H1 (cell line): ENCODE measurements at regions not wholly inside any gene's neighbourhood (a gene's known extent, or its start where the extent isn't known, plus 50 kb on each side); places are given as distances from the start of the nearest gene placed in this dataset.
A peak's percentile ranks its signal among the peaks of the same experiment; 100 is the strongest.

Source experiments
- CTCF ChIA-PET: fragments of 300-600 bp; sonication (Branson Sonifier 250); formaldehyde crosslinking; loops from one replicate; lab custom pipeline; 2021; ENCODE audit not compliant: partially characterized antibody; lab: Charles Lee
- POLR2A ChIA-PET: fragments of 300-600 bp; sonication (Branson Sonifier 250); formaldehyde crosslinking; loops from one replicate; lab custom pipeline; 2021; ENCODE audit warnings: inconsistent platforms; ENCODE audit not compliant: partially characterized antibody; lab: Charles Lee
- DNase-seq, 2 experiments: peaks; one replicate each; pipeline versions ENCODE4 v3.0.0 to v3.0.0-alpha.2; 2010 to 2022; ENCODE audit warnings: low spot score in 2 of 2, low read depth in 1 of 2, mixed read lengths in 1 of 2
- FAIRE-seq: peaks from 2 replicates; lab custom pipeline; 2011; peaks lifted over from hg19 to GRCh38; lab: Jason Lieb, UNC
- H2AFZ ChIP-seq: 2 replicates; pipeline ENCODE4 v1.8.1; 2012; ENCODE audit warnings: low read length, inconsistent platforms
- H2AK5ac ChIP-seq: 2 replicates; pipeline ENCODE4 v1.6.1; 2013; ENCODE audit warnings: low read depth, low read length
- H2BK120ac ChIP-seq: replicated peaks from 2 replicates; pipeline ENCODE3; 2013; ENCODE audit warnings: low read depth, low read length, inconsistent platforms
- H2BK12ac ChIP-seq: 2 replicates; pipeline ENCODE4 v1.6.1; 2013; ENCODE audit warnings: low read depth, low read length
- H2BK15ac ChIP-seq: 2 replicates; pipeline ENCODE4 v1.6.1; 2013; ENCODE audit warnings: low read length
- H2BK20ac ChIP-seq: 2 replicates; pipeline ENCODE4 v1.6.1; 2013; ENCODE audit warnings: low read length
- H2BK5ac ChIP-seq: 2 replicates; pipeline ENCODE4 v1.6.1; 2013; ENCODE audit warnings: low read depth, low read length
- H3K14ac ChIP-seq: 2 replicates; pipeline ENCODE4 v1.6.1; 2013; ENCODE audit warnings: inconsistent platforms; ENCODE audit not compliant: insufficient read length
- H3K18ac ChIP-seq: 2 replicates; pipeline ENCODE4 v1.6.1; 2013; ENCODE audit warnings: low read length; ENCODE audit errors: extremely low read depth
- H3K23ac ChIP-seq: 2 replicates; pipeline ENCODE4 v1.6.1; 2013; ENCODE audit warnings: inconsistent platforms; ENCODE audit not compliant: insufficient read length
- H3K23me2 ChIP-seq: 2 replicates; pipeline ENCODE4 v1.6.1; 2013; ENCODE audit warnings: low read depth, low read length
- H3K27ac ChIP-seq: 2 replicates; pipeline ENCODE4 v1.6.1; 2011; ENCODE audit warnings: low read depth, low read length, inconsistent platforms
- H3K27me3 ChIP-seq, 4 experiments: replicated peaks in 1 of 4; 1 replicate in 1 of 4; 2 replicates in 3 of 4; pipeline versions ENCODE4 v1.6.1 to v1.8.1; 2011 to 2013; ENCODE audit warnings: low read length in 3 of 4, mild to moderate bottlenecking in 3 of 4, inconsistent platforms in 2 of 4, mixed read lengths in 2 of 4, moderate library complexity in 1 of 4; ENCODE audit not compliant: control insufficient read depth in 3 of 4, insufficient read depth in 3 of 4; ENCODE audit errors: extremely low read depth in 1 of 4
- H3K36me3 ChIP-seq, 4 experiments: 2 replicates each; pipeline versions ENCODE4 v1.6.1 to v1.8.1; 2011 to 2013; ENCODE audit warnings: mild to moderate bottlenecking in 4 of 4, low read length in 3 of 4, moderate library complexity in 2 of 4, control low read depth in 1 of 4, inconsistent platforms in 1 of 4; ENCODE audit not compliant: insufficient read depth in 4 of 4, control insufficient read depth in 2 of 4
- H3K4ac ChIP-seq: replicated peaks from 2 replicates; pipeline ENCODE3; 2013; ENCODE audit warnings: low read length, low read depth, mixed read lengths, inconsistent platforms; ENCODE audit not compliant: insufficient read length
- H3K4me1 ChIP-seq, 4 experiments: replicated peaks in 1 of 4; 1 replicate in 1 of 4; 2 replicates in 3 of 4; pipeline versions ENCODE4 v1.6.1 to v1.8.1; 2011 to 2013; ENCODE audit warnings: low read length in 3 of 4, inconsistent platforms in 2 of 4, mixed read lengths in 1 of 4; ENCODE audit not compliant: insufficient read depth in 4 of 4, control insufficient read depth in 3 of 4
- H3K4me2 ChIP-seq, 2 experiments: 2 replicates each; pipeline versions ENCODE4 v1.6.1 to v1.8.1; 2011 to 2013; ENCODE audit warnings: low read depth in 2 of 2, low read length in 2 of 2, control low read depth in 1 of 2, inconsistent platforms in 1 of 2, mild to moderate bottlenecking in 1 of 2; ENCODE audit not compliant: insufficient read depth in 1 of 2
- H3K4me3 ChIP-seq, 4 experiments: fragments of 200-600, 300-600 bp in 1 of 4; sonication (generic), shearing (Covaris generic), sonication (Bioruptor Twin) in 1 of 4; 2 replicates each; pipeline versions ENCODE4 v1.5.1 to v1.8.1; 2011 to 2016; ENCODE audit warnings: low read length in 4 of 4, low read depth in 3 of 4, control low read depth in 2 of 4, inconsistent platforms in 2 of 4, mild to moderate bottlenecking in 2 of 4, mixed read lengths in 1 of 4, moderate library complexity in 1 of 4; ENCODE audit not compliant: insufficient read depth in 2 of 4; ENCODE audit errors: extremely low read depth in 1 of 4
- H3K56ac ChIP-seq: replicated peaks from 2 replicates; pipeline ENCODE3; 2013; ENCODE audit warnings: low read depth, mild to moderate bottlenecking, mixed read lengths, low read length, inconsistent platforms; ENCODE audit not compliant: insufficient read length
- H3K79me1 ChIP-seq: 2 replicates; pipeline ENCODE4 v1.6.1; 2013; ENCODE audit warnings: low read depth, low read length, control low read depth
- H3K79me2 ChIP-seq, 2 experiments: 2 replicates each; pipeline versions ENCODE4 v1.6.1 to v1.8.1; 2012 to 2013; ENCODE audit warnings: low read length in 2 of 2, mild to moderate bottlenecking in 2 of 2, inconsistent platforms in 1 of 2; ENCODE audit not compliant: insufficient read depth in 2 of 2, control insufficient read depth in 1 of 2
- H3K9ac ChIP-seq, 4 experiments: replicated peaks in 1 of 4; 1 replicate in 1 of 4; 2 replicates in 3 of 4; pipeline versions ENCODE4 v1.6.1 to v1.8.1; 2011 to 2013; ENCODE audit warnings: low read depth in 3 of 4, low read length in 3 of 4, control low read depth in 2 of 4, mild to moderate bottlenecking in 2 of 4, moderate library complexity in 2 of 4, inconsistent platforms in 1 of 4; ENCODE audit errors: extremely low read depth in 1 of 4
- H3K9me3 ChIP-seq, 2 experiments: 2 replicates each; pipeline versions ENCODE4 v1.6.1 to v1.8.1; 2012 to 2013; ENCODE audit warnings: mild to moderate bottlenecking in 2 of 2, moderate library complexity in 2 of 2, control low read depth in 1 of 2, inconsistent platforms in 1 of 2, low read depth in 1 of 2, low read length in 1 of 2, mixed read lengths in 1 of 2; ENCODE audit not compliant: insufficient read depth in 2 of 2
- H4K20me1 ChIP-seq, 2 experiments: replicated peaks in 1 of 2; 2 replicates each; pipeline versions ENCODE3 to v1.8.1; 2011 to 2013; ENCODE audit warnings: inconsistent platforms in 2 of 2, low read length in 2 of 2, mild to moderate bottlenecking in 1 of 2; ENCODE audit not compliant: insufficient read depth in 2 of 2, control insufficient read depth in 1 of 2
- H4K5ac ChIP-seq: 2 replicates; pipeline ENCODE4 v1.6.1; 2013; ENCODE audit warnings: low read length, low read depth, mixed read lengths, inconsistent platforms; ENCODE audit not compliant: insufficient read length
- H4K8ac ChIP-seq: 2 replicates; pipeline ENCODE4 v1.8.0; 2013; ENCODE audit warnings: mild to moderate bottlenecking, moderate library complexity, low read length, inconsistent platforms; ENCODE audit not compliant: insufficient read depth; ENCODE audit errors: extremely low read depth
- H4K91ac ChIP-seq: replicated peaks from 2 replicates; pipeline ENCODE3; 2013; ENCODE audit warnings: low read length, mixed read lengths, inconsistent platforms; ENCODE audit not compliant: insufficient read length
- CBX5 ChIP-seq: fragments of 300-800, 300-1000 bp; sonication (generic); IDR thresholded peaks from 2 replicates; pipeline ENCODE4 v1.7.1; 2016; ENCODE audit warnings: antibody characterized with exemption, low read length, low read depth
- CHD2 ChIP-seq: IDR thresholded peaks from 2 replicates; pipeline ENCODE4 v1.6.1; 2012; ENCODE audit warnings: low read length, improper control_type of control experiment
- EP300 ChIP-seq, 2 experiments: IDR thresholded peaks; 1 replicate in 1 of 2; 2 replicates in 1 of 2; pipeline ENCODE4 v1.6.1; 2011 to 2012; ENCODE audit warnings: low read depth in 2 of 2, low read length in 2 of 2, mild to moderate bottlenecking in 2 of 2, borderline replicate concordance in 1 of 2, inconsistent platforms in 1 of 2, moderate library complexity in 1 of 2
- JUND ChIP-seq: IDR thresholded peaks from 2 replicates; pipeline ENCODE4 v1.6.1; 2011; ENCODE audit warnings: mild to moderate bottlenecking, improper control_type of control experiment, low read length
- KDM5A ChIP-seq: fragments of 200-600 bp; IDR thresholded peaks from 2 replicates; pipeline ENCODE4 v1.7.1; 2012; ENCODE audit warnings: mild to moderate bottlenecking, low read length, inconsistent platforms, mixed read lengths
- PHF8 ChIP-seq: fragments of 200-600 bp; sonication (generic); conservative IDR thresholded peaks from 2 replicates; pipeline ENCODE4 v1.7.1; 2012; ENCODE audit warnings: low read depth, mild to moderate bottlenecking, inconsistent platforms, low read length, moderate library complexity
- POLR2A ChIP-seq, 2 experiments: IDR thresholded peaks; 1 replicate in 1 of 2; 2 replicates in 1 of 2; pipeline ENCODE4 v1.6.1; 2011; ENCODE audit warnings: low read depth in 2 of 2, low read length in 2 of 2, mild to moderate bottlenecking in 2 of 2; ENCODE audit errors: control extremely low read depth in 1 of 2
- RAD21 ChIP-seq, 2 experiments: IDR thresholded peaks in 1 of 2; conservative IDR thresholded peaks in 1 of 2; 2 replicates each; pipeline ENCODE4 v1.6.1; 2011; ENCODE audit warnings: low read depth in 2 of 2, low read length in 2 of 2, improper control_type of control experiment in 1 of 2, inconsistent platforms in 1 of 2, mild to moderate bottlenecking in 1 of 2, moderate library complexity in 1 of 2
- RFX5 ChIP-seq: IDR thresholded peaks from 2 replicates; pipeline ENCODE4 v1.6.1; 2011; ENCODE audit warnings: low read depth, low read length, improper control_type of control experiment, borderline replicate concordance
- SP4 ChIP-seq: IDR thresholded peaks from 2 replicates; pipeline ENCODE4 v1.6.1; 2012; ENCODE audit warnings: low read length, inconsistent platforms
- YY1 ChIP-seq: IDR thresholded peaks from 2 replicates; pipeline ENCODE4 v1.6.1; 2011; ENCODE audit warnings: low read depth, mild to moderate bottlenecking, low read length
- WGBS, 2 experiments: shearing (Covaris generic) in 1 of 2; methylation state at CpG; one replicate each; pipeline versions ENCODE4 v1.1.6 to v1.1.7; 2013 to 2015; ENCODE audit warnings: low lambda C conversion rate in 2 of 2, mixed read lengths in 2 of 2, inconsistent platforms in 1 of 2, low coverage in 1 of 2, missing lambda C conversion rate in 1 of 2; ENCODE audit not compliant: insufficient replicate concordance in 2 of 2, insufficient coverage in 1 of 2, insufficient read length in 1 of 2; ENCODE audit errors: extremely low coverage in 1 of 2, missing lambda C conversion rate in 1 of 2; 5-methylcytosine and 5-hydroxymethylcytosine counted together

DNA sequence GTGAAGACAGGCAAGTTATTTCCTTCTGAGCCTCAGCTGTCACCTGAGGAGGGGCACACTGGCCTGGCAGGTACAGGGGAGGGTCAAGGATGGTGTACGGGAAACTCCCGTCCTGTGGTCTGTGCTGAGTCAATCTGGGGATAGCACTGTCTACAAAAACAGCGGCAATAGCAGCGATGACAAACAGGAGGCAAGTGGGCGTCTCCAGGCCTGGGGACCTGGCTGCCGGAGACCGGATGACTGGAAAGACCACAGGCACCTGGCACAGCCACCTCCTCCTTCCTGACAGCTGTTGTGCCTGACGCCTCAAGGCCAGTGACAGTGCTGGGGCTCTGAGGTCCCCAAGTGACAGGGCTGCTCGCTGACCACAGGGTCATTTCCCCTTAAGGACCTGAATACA lies 202.1 kb upstream of the HS6ST1 start:
- H4K91ac ChIP-seq = no peak overlapping the region
- H3K4me1 ChIP-seq = peaks cover 2 to 6% (median 4%) of the 10 kb centered on the region in 4 experiments; a peak in 4 of 7 replicates
- H3K56ac ChIP-seq = no peak overlapping the region
- DNase-seq (no peak), FAIRE-seq (no peak)
- peak overlapping the region; percentile 31; the same call in 1 of the 2 replicates for H4K8ac ChIP-seq
- no peak overlapping the region for H2BK120ac ChIP-seq
- no peak overlapping the region for H2AFZ ChIP-seq
- no peaks in the 10 kb centered on the region for H4K20me1 ChIP-seq
- H3K4me3 ChIP-seq = no peak overlapping the region
- H3K27ac ChIP-seq = no peak overlapping the region
- no peak overlapping the region for H3K18ac ChIP-seq
- CTCF ChIA-PET = interaction anchor here (0.9 to 5.3 kb wide), 2 partner anchors 52 to 200 kb away, joined by 3 to 17 read pairs; no protein-coding TSS in a partner anchor
- no peaks in the 10 kb centered on the region for H3K23me2 ChIP-seq
- H3K36me3 ChIP-seq = no peaks in the 10 kb centered on the region
- POLR2A ChIA-PET = no interaction called here
- no peaks in the 10 kb centered on the region for H3K79me2 ChIP-seq
- no peaks in the 10 kb centered on the region for H3K79me1 ChIP-seq
- no peak overlapping the region for H4K5ac ChIP-seq
- no peak overlapping the region for H2AK5ac ChIP-seq
- H2BK20ac ChIP-seq = no peak overlapping the region
- 92% methylated on average over 8 of the region's 9 CpGs; no CpG with 5 or more reads in 1 of the 2 experiments for WGBS, 2 experiments
- H3K23ac ChIP-seq = no peak overlapping the region
- H3K27me3 ChIP-seq = no peaks in the 10 kb centered on the region
- no peak overlapping the region for H3K14ac ChIP-seq
- H3K9me3 ChIP-seq = no peaks in the 10 kb centered on the region
- H2BK15ac ChIP-seq = no peak overlapping the region
- H2BK5ac ChIP-seq = no peak overlapping the region
- H3K4ac ChIP-seq = no peak overlapping the region
- H2BK12ac ChIP-seq = no peak overlapping the region
- H3K9ac ChIP-seq = no peak overlapping the region
- H3K4me2 ChIP-seq = no peak overlapping the region
- TF ChIP-seq SP4 (no peak), JUND (no peak), RAD21 (IDR thresholded peaks at IDR 0.05 in 1 of 2, conservative IDR thresholded peaks at IDR 0.05 in 1 of 2; ENCODE audit: low read depth in 2 of 2, low read length in 2 of 2) (no peak), POLR2A (IDR thresholded peaks at IDR 0.05; ENCODE audit: control extremely low read depth in 1 of 2, low read depth in 2 of 2, low read length in 2 of 2) (no peak), KDM5A (no peak), YY1 (no peak), PHF8 (no peak), EP300 (IDR thresholded peaks at IDR 0.05; ENCODE audit: borderline replicate concordance in 1 of 2, low read depth in 2 of 2, low read length in 2 of 2) (no peak), CHD2 (no peak), RFX5 (no peak), CBX5 (no peak)
